ENCODE measurements at regions not wholly inside any gene's neighbourhood (a gene's known extent, or its start where the extent isn't known, plus 50 kb on each side); places are given as distances from the start of the nearest gene placed in this dataset.

- no peaks in the 10 kb centered on the region for H3K36me3 ChIP-seq (replicated peaks in 1 of 2; ENCODE audit: control extremely low read depth in 1 of 2, control insufficient read depth in 1 of 2, extremely low read depth in 1 of 2, insufficient read depth in 2 of 2, low read length in 1 of 2)
- 80% methylated on average over 1 of the region's 4 CpGs for WGBS (ENCODE audit: insufficient coverage)
- intact Hi-C loops (cut with micrococcal nuclease) = no loop called here
- no peak overlapping the region for H3K4me2 ChIP-seq (replicated peaks; ENCODE audit: low read depth, low read length, poor library complexity, severe bottlenecking)
- ATAC-seq (ENCODE audit: low read depth) (no peak), DNase-seq (no peak)
- H3K27ac ChIP-seq (ENCODE audit: low read length in 2 of 2) = no peak overlapping the region
- Mint-ChIP-seq H3K27ac (no peak overlapping the region), H3K27me3 (no peaks in the 10 kb centered on the region), H3K9me3 (ENCODE audit: insufficient read depth) (peaks cover 4% of the 10 kb centered on the region), H3K4me3 (no peak overlapping the region), H3K4me1 (no peaks in the 10 kb centered on the region)
- H4K20me1 ChIP-seq (ENCODE audit: control insufficient read depth, insufficient read depth, low read length, poor library complexity, severe bottlenecking) = no peaks in the 10 kb centered on the region
- H3K4me1 ChIP-seq (ENCODE audit: control insufficient read depth in 2 of 2, insufficient read depth in 2 of 2, low read length in 2 of 2) = no peaks in the 10 kb centered on the region
- H3K4me3 ChIP-seq (ENCODE audit: control extremely low read depth in 1 of 5, extremely low read depth in 1 of 5, insufficient read depth in 1 of 5, low read depth in 2 of 5, low read length in 4 of 5) = no peak overlapping the region
- POLR2A ChIA-PET = no interaction called here
- peaks cover 0 to 15% (median 0%) of the 10 kb centered on the region in 3 donors for H3K9me3 ChIP-seq (ENCODE audit: control extremely low read depth in 1 of 3, control insufficient read depth in 2 of 3, insufficient read depth in 1 of 3, low read length in 2 of 3)
- H2AFZ ChIP-seq (ENCODE audit: insufficient read depth, low read depth, low read length, poor library complexity, severe bottlenecking) = no peak overlapping the region
- CTCF ChIA-PET = no interaction called here
- no peak for TF ChIP-seq CTCF (IDR thresholded peaks at IDR 0.05)
- TF ChIP-seq EZH2 (IDR thresholded peaks at IDR 0.05; ENCODE audit: borderline replicate concordance, insufficient read depth, low read depth, low read length, poor library complexity, severe bottlenecking) = no peak
- no peaks in the 10 kb centered on the region for H3K79me2 ChIP-seq (ENCODE audit: control insufficient read depth, insufficient read depth, low read length)
- no peaks in the 10 kb centered on the region for H3K27me3 ChIP-seq (replicated peaks in 1 of 4; ENCODE audit: control extremely low read depth in 1 of 4, control insufficient read depth in 3 of 4, insufficient read depth in 4 of 4, low read length in 3 of 4)
- no peak overlapping the region for H3K9ac ChIP-seq (ENCODE audit: low read length)
Measured at GRCh38 chr5:4258170-4258569, 662.5 kb downstream of the IRX1 start.

- 83% methylated on average over 1 of the region's 2 CpGs for WGBS (ENCODE audit: insufficient coverage)
- Histone ChIP-seq H3K4me2 (replicated peaks; ENCODE audit: low read depth, low read length, poor library complexity, severe bottlenecking) (no peak overlapping the region), H3K4me3 (ENCODE audit: control extremely low read depth in 1 of 5, extremely low read depth in 1 of 5, insufficient read depth in 1 of 5, low read depth in 2 of 5, low read length in 4 of 5) (no peak overlapping the region), H2AFZ (ENCODE audit: insufficient read depth, low read depth, low read length, poor library complexity, severe bottlenecking) (no peak overlapping the region), H3K4me1 (ENCODE audit: control insufficient read depth in 2 of 2, insufficient read depth in 2 of 2, low read length in 2 of 2) (no peaks in the 10 kb centered on the region), H3K27ac (ENCODE audit: low read length in 2 of 2) (no peak overlapping the region), H4K20me1 (ENCODE audit: control insufficient read depth, insufficient read depth, low read length, poor library complexity, severe bottlenecking) (no peaks in the 10 kb centered on the region), H3K79me2 (ENCODE audit: control insufficient read depth, insufficient read depth, low read length) (no peaks in the 10 kb centered on the region), H3K9me3 (ENCODE audit: control extremely low read depth in 1 of 3, control insufficient read depth in 2 of 3, insufficient read depth in 1 of 3, low read length in 2 of 3) (peaks cover 0 to 13% (median 2%) of the 10 kb centered on the region in 3 donors), H3K9ac (ENCODE audit: low read length) (no peak overlapping the region), H3K27me3 (replicated peaks in 1 of 4; ENCODE audit: control extremely low read depth in 1 of 4, control insufficient read depth in 3 of 4, insufficient read depth in 4 of 4, low read length in 3 of 4) (no peaks in the 10 kb centered on the region), H3K36me3 (replicated peaks in 1 of 2; ENCODE audit: control extremely low read depth in 1 of 2, control insufficient read depth in 1 of 2, extremely low read depth in 1 of 2, insufficient read depth in 2 of 2, low read length in 1 of 2) (no peaks in the 10 kb centered on the region)
- ATAC-seq (ENCODE audit: low read depth) (no peak), DNase-seq (no peak)
- CTCF ChIA-PET = no interaction called here
- H3K27me3 Mint-ChIP-seq = no peaks in the 10 kb centered on the region
- no peak overlapping the region for H3K4me3 Mint-ChIP-seq
- peaks cover 13% of the 10 kb centered on the region for H3K9me3 Mint-ChIP-seq (ENCODE audit: insufficient read depth)
- H3K4me1 Mint-ChIP-seq = no peaks in the 10 kb centered on the region
- POLR2A ChIA-PET = no interaction called here
- intact Hi-C loops (cut with micrococcal nuclease) = no loop called here
- no peak overlapping the region for H3K27ac Mint-ChIP-seq
- TF ChIP-seq EZH2 (IDR thresholded peaks at IDR 0.05; ENCODE audit: borderline replicate concordance, insufficient read depth, low read depth, low read length, poor library complexity, severe bottlenecking) = no peak
- TF ChIP-seq CTCF (IDR thresholded peaks at IDR 0.05) = no peak
Measured at GRCh38 chr5:4271193-4271592, 675.6 kb downstream of the IRX1 start.
